ENCODE measurements at regions not wholly inside any gene's neighbourhood (a gene's known extent, or its start where the extent isn't known, plus 50 kb on each side); places are given as distances from the start of the nearest gene placed in this dataset.

DNA sequence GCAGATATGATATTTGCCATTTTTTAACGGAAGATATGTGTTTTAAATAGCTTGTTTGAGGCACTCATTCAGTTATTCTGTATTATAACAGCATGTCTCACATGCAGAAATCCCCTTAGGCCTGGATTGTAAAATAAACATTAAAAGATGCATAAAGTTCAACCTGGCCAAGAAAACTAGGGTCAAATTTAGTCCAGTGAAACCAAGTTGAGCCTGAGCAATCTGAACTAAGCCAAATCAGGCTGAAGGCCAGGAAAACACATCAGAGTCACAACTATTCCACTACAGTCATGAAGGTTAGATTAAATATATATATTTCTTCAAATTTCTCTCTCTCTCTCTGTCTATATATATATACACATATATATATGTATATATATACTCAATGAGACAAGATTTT, 504.8 kb downstream of the SLITRK1 start:
- DNase-seq (ENCODE audit: low spot score): no peak
- no peak overlapping the region for H3K27ac ChIP-seq (ENCODE audit: low read depth in 1 of 2, low read length in 2 of 2)
- no peak overlapping the region for H3K4me3 ChIP-seq (ENCODE audit: low read depth in 1 of 3, low read length in 3 of 3)
- no peak overlapping the region for H3K9ac ChIP-seq (ENCODE audit: low read depth in 1 of 2, low read length in 2 of 2)
- no peak for TF ChIP-seq FOXA1 (IDR thresholded peaks at IDR 0.05)
- H3K36me3 ChIP-seq (ENCODE audit: control insufficient read depth in 4 of 4, insufficient read depth in 3 of 4, low read depth in 1 of 4, low read length in 3 of 4): no peaks in the 10 kb centered on the region
- H3K9me3 ChIP-seq (ENCODE audit: control insufficient read depth in 4 of 4, low read length in 3 of 4): no peaks in the 10 kb centered on the region
- no peaks in the 10 kb centered on the region for H3K4me1 ChIP-seq (ENCODE audit: control insufficient read depth in 4 of 4, insufficient read depth in 4 of 4, low read length in 3 of 4)
- H3K27me3 ChIP-seq (ENCODE audit: control insufficient read depth in 4 of 4, insufficient read depth in 4 of 4, low read length in 3 of 4): no peaks in the 10 kb centered on the region
- 56% methylated on average over 1 of the region's 1 CpG for WGBS

DNA sequence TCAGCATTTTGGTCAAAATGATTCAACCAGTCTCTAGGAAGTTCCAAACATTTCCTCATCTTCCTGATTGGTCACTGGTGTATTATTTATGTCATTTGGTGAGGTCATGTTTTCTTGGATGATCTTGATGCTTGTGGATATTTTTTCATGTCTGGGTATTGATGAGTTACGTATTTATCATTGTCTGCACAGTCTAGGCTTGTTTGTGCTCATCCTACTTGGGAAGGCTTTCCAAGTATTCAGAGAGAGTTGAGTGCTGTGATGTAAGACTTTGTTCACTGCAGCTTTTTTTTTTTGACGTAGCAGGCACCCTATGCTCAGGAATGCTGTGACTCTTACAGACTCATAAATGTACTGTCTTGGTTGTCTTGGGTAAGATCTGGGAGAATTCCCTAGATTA, 509.5 kb downstream of the SLITRK1 start:
- peaks cover 0 to 5% (median 0%) of the 10 kb centered on the region in 4 donors for H3K9me3 ChIP-seq (ENCODE audit: control insufficient read depth in 4 of 4, low read length in 3 of 4)
- H3K4me3 ChIP-seq (ENCODE audit: low read depth in 1 of 3, low read length in 3 of 3): no peak overlapping the region
- WGBS: 38% methylated on average over 2 of the region's 2 CpGs
- DNase-seq (ENCODE audit: low spot score): no peak
- no peaks in the 10 kb centered on the region for H3K27me3 ChIP-seq (ENCODE audit: control insufficient read depth in 4 of 4, insufficient read depth in 4 of 4, low read length in 3 of 4)
- H3K36me3 ChIP-seq (ENCODE audit: control insufficient read depth in 4 of 4, insufficient read depth in 3 of 4, low read depth in 1 of 4, low read length in 3 of 4): no peaks in the 10 kb centered on the region
- H3K27ac ChIP-seq (ENCODE audit: low read depth in 1 of 2, low read length in 2 of 2): no peak overlapping the region
- H3K4me1 ChIP-seq (ENCODE audit: control insufficient read depth in 4 of 4, insufficient read depth in 4 of 4, low read length in 3 of 4): no peaks in the 10 kb centered on the region
- TF ChIP-seq SP1 (IDR thresholded peaks at IDR 0.05): no peak
- TF ChIP-seq, protein P1, sequence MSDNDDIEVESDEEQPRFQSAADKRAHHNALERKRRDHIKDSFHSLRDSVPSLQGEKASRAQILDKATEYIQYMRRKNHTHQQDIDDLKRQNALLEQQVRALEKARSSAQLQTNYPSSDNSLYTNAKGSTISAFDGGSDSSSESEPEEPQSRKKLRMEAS (IDR thresholded peaks at IDR 0.05): no peak
- no peak overlapping the region for H3K9ac ChIP-seq (ENCODE audit: low read depth in 1 of 2, low read length in 2 of 2)

DNA sequence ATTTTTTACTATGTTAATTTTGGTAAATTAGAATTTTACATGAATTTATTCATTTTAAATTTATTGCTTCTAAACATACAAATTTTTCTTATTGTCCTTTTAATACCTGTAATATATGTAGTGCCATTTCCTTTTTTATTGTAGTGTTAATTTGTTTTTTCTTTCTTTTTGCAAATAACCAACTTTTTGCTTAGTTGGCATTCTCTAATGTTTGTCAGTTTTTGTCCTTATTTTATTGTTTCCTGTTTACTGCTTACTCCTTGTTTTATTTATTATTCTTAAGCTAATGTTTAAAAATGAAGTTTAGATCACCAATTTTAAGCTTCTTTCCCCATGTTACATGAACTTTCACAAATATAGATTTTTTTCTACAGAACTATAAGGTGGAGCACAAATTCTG, 516.6 kb downstream of the SLITRK1 start:
- no peak for DNase-seq (ENCODE audit: low spot score)
- H3K27me3 ChIP-seq (ENCODE audit: control insufficient read depth in 4 of 4, insufficient read depth in 4 of 4, low read length in 3 of 4): no peaks in the 10 kb centered on the region
- no peaks in the 10 kb centered on the region for H3K4me1 ChIP-seq (ENCODE audit: control insufficient read depth in 4 of 4, insufficient read depth in 4 of 4, low read length in 3 of 4)

DNA sequence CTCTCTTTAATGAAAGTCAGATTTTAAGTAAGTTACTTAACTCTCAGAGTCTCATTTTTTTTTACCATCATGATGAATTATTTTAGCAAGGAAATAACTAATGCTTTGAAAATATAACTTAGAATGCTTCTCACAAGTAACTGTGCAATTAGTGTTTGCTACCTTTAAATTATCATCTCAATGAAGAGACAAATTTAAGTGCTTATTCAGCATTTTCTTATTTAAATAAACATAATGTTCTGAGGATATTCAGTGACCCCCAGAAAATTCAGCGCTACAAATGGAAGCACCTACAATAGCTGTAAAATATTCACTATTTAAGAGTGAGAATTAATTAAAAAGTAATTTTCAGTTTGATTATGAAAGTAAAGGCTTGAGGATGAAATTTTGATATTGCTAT, 527.2 kb downstream of the SLITRK1 start:
- Histone ChIP-seq H3K4me1 (ENCODE audit: control insufficient read depth in 4 of 4, insufficient read depth in 4 of 4, low read length in 3 of 4) (no peaks in the 10 kb centered on the region), H3K27ac (ENCODE audit: low read depth in 1 of 2, low read length in 2 of 2) (no peak overlapping the region), H3K36me3 (ENCODE audit: control insufficient read depth in 4 of 4, insufficient read depth in 3 of 4, low read depth in 1 of 4, low read length in 3 of 4) (no peaks in the 10 kb centered on the region), H3K4me3 (ENCODE audit: low read depth in 1 of 3, low read length in 3 of 3) (no peak overlapping the region), H3K9me3 (ENCODE audit: control insufficient read depth in 4 of 4, low read length in 3 of 4) (no peaks in the 10 kb centered on the region), H3K27me3 (ENCODE audit: control insufficient read depth in 4 of 4, insufficient read depth in 4 of 4, low read length in 3 of 4) (no peaks in the 10 kb centered on the region), H3K9ac (ENCODE audit: low read depth in 1 of 2, low read length in 2 of 2) (no peak overlapping the region)
- TF ChIP-seq, protein P2, sequence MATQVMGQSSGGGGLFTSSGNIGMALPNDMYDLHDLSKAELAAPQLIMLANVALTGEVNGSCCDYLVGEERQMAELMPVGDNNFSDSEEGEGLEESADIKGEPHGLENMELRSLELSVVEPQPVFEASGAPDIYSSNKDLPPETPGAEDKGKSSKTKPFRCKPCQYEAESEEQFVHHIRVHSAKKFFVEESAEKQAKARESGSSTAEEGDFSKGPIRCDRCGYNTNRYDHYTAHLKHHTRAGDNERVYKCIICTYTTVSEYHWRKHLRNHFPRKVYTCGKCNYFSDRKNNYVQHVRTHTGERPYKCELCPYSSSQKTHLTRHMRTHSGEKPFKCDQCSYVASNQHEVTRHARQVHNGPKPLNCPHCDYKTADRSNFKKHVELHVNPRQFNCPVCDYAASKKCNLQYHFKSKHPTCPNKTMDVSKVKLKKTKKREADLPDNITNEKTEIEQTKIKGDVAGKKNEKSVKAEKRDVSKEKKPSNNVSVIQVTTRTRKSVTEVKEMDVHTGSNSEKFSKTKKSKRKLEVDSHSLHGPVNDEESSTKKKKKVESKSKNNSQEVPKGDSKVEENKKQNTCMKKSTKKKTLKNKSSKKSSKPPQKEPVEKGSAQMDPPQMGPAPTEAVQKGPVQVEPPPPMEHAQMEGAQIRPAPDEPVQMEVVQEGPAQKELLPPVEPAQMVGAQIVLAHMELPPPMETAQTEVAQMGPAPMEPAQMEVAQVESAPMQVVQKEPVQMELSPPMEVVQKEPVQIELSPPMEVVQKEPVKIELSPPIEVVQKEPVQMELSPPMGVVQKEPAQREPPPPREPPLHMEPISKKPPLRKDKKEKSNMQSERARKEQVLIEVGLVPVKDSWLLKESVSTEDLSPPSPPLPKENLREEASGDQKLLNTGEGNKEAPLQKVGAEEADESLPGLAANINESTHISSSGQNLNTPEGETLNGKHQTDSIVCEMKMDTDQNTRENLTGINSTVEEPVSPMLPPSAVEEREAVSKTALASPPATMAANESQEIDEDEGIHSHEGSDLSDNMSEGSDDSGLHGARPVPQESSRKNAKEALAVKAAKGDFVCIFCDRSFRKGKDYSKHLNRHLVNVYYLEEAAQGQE (IDR thresholded peaks at IDR 0.05): no peak
- TF ChIP-seq RXRA (IDR thresholded peaks at IDR 0.05) (no peak), HNF4G (IDR thresholded peaks at IDR 0.05) (no peak), YY1 (IDR thresholded peaks at IDR 0.05) (no peak), FOXA2 (IDR thresholded peaks at IDR 0.05) (no peak), TAF1 (conservative IDR thresholded peaks at IDR 0.05) (no peak), EGR1 (IDR thresholded peaks at IDR 0.05; ENCODE audit: low read depth in 2 of 2) (no peak)
- TF ChIP-seq, protein P1 (IDR thresholded peaks at IDR 0.05): no peak
- DNase-seq (ENCODE audit: low spot score): no peak
- 71% methylated on average over 1 of the region's 1 CpG for WGBS

More for the DNA sequence above, 516.6 kb downstream of the SLITRK1 start:
- H3K36me3 ChIP-seq (ENCODE audit: control insufficient read depth in 4 of 4, insufficient read depth in 3 of 4, low read depth in 1 of 4, low read length in 3 of 4): no peaks in the 10 kb centered on the region
- TF ChIP-seq EGR1 (IDR thresholded peaks at IDR 0.05; ENCODE audit: low read depth in 2 of 2) (no peak), HNF4A (conservative IDR thresholded peaks at IDR 0.05) (no peak)
- no peak overlapping the region for H3K4me3 ChIP-seq (ENCODE audit: low read depth in 1 of 3, low read length in 3 of 3)
- H3K9ac ChIP-seq (ENCODE audit: low read depth in 1 of 2, low read length in 2 of 2): no peak overlapping the region
- H3K27ac ChIP-seq (ENCODE audit: low read depth in 1 of 2, low read length in 2 of 2): no peak overlapping the region
- no peaks in the 10 kb centered on the region for H3K9me3 ChIP-seq (ENCODE audit: control insufficient read depth in 4 of 4, low read length in 3 of 4)
